Heart left ventricle (tissue), 13 donors: ENCODE measurements at regions not wholly inside any gene's neighbourhood (a gene's known extent, or its start where the extent isn't known, plus 50 kb on each side); places are given as distances from the start of the nearest gene placed in this dataset.

ENCODE experiments used
- POLR2A ChIP-seq, 2 donors: fragments of 450-650 bp; IDR thresholded peaks; one replicate each; pipeline ENCODE4 v1.6.1; 2017; ENCODE audit warnings: antibody characterized with exemption in 2 of 2, mild to moderate bottlenecking in 2 of 2, moderate library complexity in 2 of 2
- TF ChIP-seq, protein P1 (sequence below), 12 donors: fragments of 200-600 bp; sonication (generic) in 4 of 12; IDR thresholded peaks; one replicate each; pipeline versions ENCODE4 v1.5.0 to v1.8.0; 2018 to 2022; ENCODE audit warnings: antibody characterized with exemption in 12 of 12, mild to moderate bottlenecking in 5 of 12
- donor health status: ischemic (EF 13 %, LVEDD 7.1; RV severe dilation, severe dysfunction).
- donor health status: DM: no; HTN: yes; CAD: no.
- donor health status: DM: no; HTN: no; CAD: no.
- donor health status: ischemic (EF 25% LVEDD 6.9; RV normal size, moderate dysfunction).
- donor health status: ischemic (EF 25% LVEDD 5.7; RV mildly dilated, moderate dysfunction).
- donor health status: ischemic (EF 35%, LVEDD 5.7; RV mildly dilated, moderate dysfunction).
- donor health status: nonischemic (EF 11% LVEDD 7.7; RV severe dilation, severe dysfunction).
- donor health status: DM: yes; HTN: yes; CAD: no.
- donor health status: PGD.
- donor health status: ischemic (EF 29% LVEDD 5.4; RV normal size, mild dysfunction).
- donor health status: nonischemic (EF 23%, LVEDD 6.1; RV moderate dilation, normal function).

DNA sequence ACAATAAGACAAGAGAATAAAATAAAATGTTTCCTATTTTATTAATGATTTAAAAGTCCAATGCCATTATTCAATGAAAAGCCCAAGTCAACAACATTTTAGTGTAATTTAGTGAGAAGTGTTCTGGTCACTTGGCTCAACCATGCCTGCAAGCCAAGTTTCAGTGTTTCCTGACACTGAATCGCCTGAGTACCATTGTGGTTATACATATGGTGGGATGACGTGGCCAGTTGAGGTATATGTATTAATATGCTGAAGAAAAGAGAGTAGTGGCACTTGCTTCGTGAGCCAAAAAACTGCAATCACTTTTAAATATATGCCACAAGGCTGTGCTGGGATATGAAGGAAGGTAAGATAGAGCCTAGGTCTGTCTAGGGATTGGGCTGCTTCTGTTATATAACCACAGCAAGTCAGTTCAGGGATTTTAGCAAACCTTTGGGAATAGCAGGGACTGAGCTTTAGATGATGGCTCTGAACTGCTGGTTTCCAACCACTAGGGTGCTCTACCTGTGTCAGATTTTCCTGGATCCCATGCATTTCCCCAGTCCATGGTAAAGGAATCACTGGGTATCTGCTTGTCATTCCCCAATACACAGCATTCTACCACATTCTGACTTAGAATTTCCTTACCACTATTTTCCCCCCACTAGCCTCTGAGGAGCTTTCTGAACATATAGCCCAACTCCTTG lies 214.0 kb upstream of the PRPS1L1 start:
- TF ChIP-seq, protein P1, sequence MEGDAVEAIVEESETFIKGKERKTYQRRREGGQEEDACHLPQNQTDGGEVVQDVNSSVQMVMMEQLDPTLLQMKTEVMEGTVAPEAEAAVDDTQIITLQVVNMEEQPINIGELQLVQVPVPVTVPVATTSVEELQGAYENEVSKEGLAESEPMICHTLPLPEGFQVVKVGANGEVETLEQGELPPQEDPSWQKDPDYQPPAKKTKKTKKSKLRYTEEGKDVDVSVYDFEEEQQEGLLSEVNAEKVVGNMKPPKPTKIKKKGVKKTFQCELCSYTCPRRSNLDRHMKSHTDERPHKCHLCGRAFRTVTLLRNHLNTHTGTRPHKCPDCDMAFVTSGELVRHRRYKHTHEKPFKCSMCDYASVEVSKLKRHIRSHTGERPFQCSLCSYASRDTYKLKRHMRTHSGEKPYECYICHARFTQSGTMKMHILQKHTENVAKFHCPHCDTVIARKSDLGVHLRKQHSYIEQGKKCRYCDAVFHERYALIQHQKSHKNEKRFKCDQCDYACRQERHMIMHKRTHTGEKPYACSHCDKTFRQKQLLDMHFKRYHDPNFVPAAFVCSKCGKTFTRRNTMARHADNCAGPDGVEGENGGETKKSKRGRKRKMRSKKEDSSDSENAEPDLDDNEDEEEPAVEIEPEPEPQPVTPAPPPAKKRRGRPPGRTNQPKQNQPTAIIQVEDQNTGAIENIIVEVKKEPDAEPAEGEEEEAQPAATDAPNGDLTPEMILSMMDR (IDR thresholded peaks at IDR 0.05): peak in 1 of 12 donors; percentile 6
- TF ChIP-seq POLR2A (IDR thresholded peaks at IDR 0.05): no peak
